DMS 273 (cell line): ENCODE measurements at regions not wholly inside any gene's neighbourhood (a gene's known extent, or its start where the extent isn't known, plus 50 kb on each side); places are given as distances from the start of the nearest gene placed in this dataset.
A peak's percentile ranks its signal among the peaks of the same experiment; 100 is the strongest.
"Not testable (repeated sequence)": the region's sequence is repeated elsewhere in the genome, so short reads cannot be mapped to it uniquely, and the experiment has no call there.

ENCODE experiments used
- DNase-seq: peaks from one replicate; lab custom pipeline; 2025; ENCODE audit not compliant: unreplicated experiment; lab: John Stamatoyannopoulos, UW

DNA sequence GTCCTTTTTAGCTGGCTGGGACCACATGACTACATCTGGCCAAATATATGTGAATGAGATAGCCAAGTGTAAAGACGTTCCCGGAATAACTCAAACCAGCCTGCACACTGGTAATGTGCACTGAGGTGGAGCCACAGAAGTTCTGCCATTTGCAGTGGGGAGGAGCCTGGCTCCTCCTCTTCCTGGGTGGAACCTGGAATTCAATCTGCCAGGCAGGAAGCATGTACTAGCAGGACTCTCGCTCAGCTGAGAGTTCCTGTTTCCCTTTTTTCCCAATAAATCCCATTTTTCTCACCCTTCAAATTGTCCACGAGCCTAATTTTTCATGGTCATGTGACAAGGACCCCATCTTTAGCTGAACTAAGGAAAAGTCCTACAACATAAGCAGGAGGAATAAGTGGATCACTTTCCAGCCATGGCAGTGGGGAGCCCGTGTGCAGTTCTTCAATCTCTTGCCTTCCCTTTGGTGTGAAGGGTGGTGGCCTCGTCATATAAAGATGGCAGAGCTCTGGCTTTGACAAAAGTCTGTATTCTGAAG lies 183.2 kb downstream of the UXS1 start:
- DNase-seq: no peak

DNA sequence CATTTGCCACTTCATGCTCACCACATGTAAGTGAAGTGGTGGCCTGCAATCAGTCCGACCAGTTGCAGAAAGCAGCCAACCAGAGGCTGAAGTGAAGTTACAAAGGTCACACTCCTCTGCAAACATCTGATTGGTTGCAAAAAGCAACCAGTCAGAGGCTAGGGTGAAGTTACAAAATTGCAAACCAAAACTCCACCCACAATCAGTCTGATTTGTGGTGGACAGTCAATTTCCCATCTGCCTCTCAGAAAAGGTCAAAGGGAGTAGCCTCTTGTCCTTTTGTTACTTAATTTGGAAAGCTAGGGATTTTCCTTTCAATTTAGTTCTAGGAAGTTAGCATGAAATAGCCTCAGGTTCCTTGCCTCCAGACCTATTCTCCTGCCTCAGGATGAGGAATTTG lies 185.0 kb downstream of the UXS1 start:
- DNase-seq: no peak

DNA sequence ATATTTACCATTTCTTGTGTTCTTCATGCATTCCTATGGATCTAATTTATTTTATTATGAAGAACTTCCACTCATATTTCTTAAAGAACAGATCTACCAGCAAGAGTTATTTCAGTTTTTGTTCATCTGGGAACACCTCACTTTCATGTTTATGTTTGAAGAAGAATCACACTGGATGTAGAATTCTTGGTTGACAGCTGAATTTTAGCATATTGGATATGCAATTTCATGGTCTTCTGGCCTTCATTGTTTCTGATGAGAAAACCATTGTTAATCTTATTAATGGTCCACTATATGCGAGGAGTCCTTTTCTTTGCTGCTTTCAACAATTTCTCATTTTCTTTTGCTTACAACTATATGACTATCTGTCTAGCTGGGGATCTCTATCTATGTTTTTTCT lies 189.2 kb downstream of the UXS1 start:
- no peak for DNase-seq

DNA sequence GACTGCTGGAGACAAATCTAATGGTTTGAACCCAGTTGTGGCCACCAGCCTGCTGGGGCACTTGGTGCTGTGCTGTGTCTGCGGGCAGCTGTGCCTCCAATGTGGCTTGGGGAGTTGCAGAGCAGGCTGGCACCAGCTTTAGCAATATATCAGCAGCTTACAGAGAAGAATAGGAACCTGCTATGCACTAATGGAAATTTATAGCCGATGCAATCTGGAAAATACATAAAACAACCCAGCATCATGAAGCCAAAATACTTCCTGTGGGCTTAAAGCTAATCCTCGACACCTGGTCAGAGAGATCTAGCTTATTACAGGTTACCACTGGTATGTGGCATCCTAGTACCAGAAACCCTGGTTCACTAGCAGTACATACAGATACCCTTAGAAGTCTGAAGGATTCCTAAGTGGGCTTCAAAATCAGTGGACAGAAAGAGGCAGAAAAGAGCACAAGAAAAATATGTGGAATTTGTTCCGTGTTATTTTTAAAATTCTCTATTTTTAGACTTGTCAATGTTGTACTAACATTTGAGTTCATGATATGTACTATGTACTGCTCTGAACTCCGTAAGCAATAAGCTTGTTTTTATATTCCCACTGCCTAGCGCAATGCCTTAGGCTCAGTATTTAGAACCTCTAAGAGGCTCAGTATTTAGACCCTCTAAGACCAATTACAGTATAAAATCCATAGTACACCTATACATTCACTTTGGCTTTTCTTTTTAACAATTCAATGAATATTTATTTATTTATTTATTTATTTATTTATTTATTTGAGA lies 194.7 kb downstream of the UXS1 start:
- no peak for DNase-seq

DNA sequence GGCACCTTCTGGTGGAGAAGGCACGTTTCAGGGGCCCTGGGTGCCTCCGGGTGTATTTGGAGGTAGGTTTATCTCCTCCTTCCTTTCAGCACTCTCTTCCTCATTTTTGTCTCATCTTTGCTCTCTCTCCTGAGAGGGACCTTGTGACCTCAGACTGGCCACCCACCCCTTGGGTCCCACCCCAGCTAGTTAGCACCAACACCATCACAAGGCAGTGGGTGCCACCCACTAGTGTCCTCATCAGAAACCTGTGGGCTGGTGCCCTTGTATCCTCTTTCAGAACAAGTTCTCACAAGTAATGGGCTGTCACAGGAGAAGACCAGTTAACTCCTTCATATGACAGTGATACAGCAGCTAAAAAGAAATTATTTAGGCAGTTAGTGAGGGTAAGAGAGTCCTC lies 196.4 kb downstream of the UXS1 start:
- no peak for DNase-seq

DNA sequence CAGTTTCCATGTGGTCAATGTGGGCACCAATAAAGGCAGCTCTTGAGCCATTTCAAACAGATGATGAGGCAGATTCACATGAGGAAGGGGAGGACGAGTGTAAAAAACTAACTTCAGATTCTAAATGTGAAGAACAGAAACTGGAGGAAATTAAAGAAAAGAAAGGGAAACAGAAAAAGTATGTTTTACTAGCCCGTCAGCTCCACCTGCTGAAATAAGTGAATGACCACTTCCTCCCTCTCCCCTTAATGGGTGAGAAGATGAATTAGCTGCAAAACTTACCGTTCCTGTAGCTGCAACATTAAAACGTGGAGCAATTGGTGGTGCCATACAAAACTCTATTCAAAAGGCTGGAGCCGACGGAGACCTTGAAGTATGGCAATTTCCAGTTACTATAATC lies 203.5 kb downstream of the UXS1 start:
- no peak for DNase-seq

DNA sequence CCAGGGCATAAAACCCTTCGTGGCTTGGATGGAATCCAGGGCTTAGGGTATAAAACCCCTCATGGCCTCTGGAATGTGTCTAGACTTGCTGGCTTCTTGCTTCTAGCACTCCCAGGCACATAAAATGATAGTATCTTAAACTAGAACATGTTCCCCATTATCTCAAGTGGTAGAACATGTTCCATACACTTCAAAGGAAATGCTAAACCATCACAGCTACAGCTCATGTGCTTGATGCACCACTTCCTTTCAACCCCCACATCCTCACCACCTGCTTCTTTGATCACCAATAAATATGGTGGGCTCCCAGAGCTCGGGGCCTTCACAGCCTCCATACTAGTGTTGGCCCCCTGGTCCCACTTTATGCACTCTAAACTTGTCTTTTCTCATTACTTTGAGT lies 204.3 kb downstream of the UXS1 start:
- DNase-seq: not testable (repeated sequence)

DNA sequence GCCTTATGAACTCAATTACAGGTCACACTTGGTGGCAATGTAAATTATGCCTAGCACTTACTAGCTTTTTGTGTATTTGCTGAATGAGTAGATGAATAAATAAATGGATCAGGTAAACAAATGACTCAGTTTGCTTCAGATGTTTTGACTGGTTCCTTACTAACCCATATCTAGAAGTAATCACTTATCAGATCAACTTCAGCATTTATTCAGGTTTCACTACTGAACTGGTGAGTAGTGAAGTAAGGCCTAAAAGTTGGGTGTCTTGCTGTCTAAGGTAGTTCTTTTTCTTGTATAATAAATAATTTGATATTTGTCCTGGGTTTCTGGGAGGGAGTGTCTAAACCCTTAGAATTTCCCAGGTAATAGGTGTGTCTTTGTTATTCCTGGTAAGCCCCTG lies 205.0 kb downstream of the UXS1 start:
- DNase-seq: no peak

DNA sequence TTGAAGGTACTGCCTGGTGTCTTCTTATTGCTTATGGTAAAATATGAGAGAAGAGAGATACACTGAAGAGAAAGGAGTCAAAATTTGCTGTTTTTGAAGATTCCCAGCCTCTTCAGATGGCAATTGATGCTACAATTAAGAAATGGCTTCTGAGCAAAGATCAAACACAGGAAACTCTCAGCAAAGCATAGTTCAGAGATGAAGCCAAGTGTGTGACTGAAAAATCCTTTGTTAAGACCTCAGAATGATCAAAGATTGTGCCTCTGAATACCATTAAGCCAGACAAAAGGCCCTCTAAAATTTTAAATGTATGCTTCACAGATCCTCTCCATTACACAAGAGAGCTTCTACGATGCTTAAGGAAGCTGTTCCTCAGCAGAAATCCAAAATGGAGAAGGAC lies 216.3 kb downstream of the UXS1 start:
- no peak for DNase-seq

DNA sequence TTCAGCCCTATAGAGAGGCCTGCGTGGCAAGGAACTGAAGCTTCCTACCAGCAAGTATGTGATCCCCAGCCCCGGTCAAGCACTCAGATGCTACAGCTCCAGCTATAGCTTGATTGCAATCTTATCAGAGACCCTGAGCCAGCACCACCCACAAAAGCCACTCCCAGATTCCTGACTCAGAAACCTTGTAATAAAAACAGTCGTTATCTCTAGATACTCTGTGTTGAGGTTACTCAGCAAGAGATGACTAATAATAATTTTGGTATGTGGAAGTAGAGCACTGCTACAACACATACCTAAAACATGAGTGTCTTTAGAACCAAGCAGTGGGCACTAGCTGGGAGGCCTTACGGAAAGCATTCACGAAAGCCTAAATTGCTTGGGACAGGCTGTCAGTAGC lies 216.9 kb downstream of the UXS1 start:
- DNase-seq: no peak

DNA sequence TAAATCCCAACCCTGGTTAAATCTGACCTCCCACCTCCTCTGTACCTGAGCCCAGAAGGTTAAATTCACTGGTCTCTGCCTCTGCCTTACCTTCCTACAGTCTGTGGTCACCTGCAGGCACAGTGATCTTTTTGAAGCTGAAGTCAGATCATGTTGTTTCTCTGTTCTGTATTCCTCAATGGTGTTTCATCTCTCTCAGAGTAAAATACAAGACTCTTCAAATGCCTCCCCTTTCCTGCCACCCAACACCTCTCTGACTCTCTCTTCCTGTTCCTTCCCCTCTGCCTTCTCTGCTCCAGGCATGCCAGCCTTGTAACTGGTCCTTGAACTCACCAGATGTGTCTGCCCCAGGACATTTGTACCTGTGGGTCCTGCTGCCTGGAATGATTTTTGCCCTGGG lies 219.3 kb downstream of the UXS1 start:
- DNase-seq: no peak

DNA sequence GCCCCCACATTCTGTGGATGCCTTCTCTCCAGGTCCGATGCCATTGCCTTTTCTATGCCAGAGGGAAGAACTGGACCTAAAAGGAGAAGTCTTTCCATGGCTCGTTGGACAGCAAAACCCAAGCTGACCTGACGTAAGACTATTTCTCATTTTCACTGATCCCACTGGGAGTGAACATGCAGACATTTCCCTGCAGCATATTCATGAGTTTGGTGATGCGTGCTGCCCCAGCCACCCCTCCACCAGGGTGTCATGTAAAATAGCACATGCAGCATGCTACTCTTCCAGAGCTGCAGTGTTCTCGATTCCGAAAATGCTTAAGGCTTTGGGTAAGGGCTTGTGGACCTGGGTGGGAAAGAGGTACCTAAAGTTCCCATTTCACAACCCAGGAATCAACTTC lies 221.2 kb downstream of the UXS1 start:
- DNase-seq: no peak

DNA sequence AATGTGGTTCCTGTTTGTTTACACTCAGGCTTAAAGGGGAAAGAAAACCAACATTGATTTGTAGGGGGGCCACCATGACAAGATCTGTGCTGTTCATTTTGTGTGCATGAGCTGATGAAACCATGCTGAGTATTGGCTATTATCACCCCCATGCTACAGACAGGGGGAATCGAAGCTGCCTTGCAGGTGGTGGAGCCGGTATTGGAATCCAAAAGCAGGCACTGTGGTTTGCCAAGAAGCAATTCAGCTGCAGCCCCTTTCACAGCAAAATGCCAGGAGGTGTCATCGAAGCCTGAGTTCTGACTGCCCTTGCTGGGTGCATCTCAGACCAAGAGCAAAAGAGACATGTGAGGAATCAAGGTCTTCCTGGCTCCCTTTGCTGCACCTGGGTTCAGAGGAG lies 221.9 kb downstream of the UXS1 start:
- DNase-seq: no peak

DNA sequence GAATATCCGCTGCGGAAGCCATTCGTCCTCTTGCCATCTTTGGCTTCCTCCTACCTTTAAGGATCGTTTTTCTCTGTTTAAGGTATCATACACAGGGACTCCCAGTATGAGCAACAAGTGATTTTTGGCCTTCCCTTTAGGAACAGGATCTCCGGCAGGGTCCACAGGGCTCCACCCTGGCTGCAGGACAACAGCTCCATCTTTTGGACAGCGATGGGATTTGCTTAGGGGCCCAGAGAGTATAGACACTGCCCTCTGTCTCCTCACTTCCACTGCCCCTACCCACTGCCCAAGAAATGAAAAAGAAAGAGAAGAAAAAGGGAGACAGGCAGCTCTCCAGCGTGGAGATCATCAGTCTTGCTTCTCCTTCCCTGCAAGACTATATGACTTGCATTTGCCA lies 224.5 kb downstream of the UXS1 start:
- DNase-seq: peak; percentile 57

DNA sequence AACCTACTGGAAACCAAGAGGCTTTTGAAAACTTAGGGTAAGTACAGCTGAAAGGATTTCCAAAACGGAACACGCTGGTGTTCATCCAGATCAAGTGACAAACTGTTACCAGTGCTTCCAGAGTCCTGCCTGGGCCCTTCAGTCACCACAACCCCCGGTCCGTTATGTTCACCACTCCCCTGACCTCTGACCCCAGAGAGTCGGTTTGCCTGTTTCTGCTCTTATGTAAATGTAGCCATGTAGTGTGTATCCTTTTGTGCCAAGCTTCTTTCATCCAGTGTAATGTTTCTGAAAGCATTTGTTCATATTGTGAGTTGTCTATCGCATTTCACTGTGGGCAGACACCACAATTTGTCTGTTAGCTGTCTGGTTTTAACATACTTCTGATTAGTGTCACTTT lies 217.5 kb downstream of the NCK2 start:
- no peak for DNase-seq

DNA sequence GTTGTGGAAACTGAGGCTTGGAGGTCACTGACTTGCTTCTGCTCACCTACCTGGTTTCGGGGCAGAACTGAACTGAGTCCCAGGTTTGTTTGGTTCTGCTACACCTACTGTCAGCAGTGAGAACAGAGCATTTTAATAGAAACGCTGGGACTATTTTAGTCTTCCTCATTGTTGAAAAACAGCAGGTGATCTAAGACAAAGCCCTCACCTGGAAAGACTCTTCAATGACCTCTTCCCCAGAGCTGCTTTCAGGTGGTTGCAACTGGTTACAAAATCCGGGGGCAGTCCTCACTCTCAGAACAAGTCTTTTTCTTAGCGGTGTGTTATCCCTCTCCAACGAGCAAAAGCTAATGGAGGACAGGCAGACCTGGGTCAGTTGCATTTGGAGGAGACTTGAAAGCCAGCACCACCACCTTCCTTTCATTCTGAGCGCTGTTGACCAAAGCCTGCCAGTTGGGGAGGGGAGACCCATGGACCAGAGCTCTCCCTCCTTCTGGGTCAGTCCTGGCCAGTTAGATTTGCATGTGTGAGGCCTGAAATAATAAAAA lies 217.0 kb downstream of the NCK2 start:
- no peak for DNase-seq

DNA sequence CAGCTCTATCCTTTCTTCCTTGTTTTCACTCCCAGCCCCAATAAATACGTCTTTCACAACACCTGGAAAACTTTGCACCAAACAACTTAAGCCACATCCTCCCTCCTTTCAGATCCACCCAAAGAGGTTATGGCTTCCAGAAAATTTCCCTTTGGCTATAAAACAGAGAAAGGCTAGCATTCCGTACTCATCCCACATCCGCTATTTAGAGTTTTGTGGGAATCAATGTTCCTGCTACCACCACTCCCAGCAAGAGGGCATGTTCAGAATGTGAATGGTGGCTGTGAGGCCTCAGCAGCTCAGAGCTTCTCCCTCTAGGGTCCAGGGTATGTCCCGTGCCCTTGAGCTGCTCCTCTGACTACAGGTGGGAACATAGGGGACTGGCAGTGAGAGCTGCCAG lies 214.6 kb downstream of the NCK2 start:
- no peak for DNase-seq

DNA sequence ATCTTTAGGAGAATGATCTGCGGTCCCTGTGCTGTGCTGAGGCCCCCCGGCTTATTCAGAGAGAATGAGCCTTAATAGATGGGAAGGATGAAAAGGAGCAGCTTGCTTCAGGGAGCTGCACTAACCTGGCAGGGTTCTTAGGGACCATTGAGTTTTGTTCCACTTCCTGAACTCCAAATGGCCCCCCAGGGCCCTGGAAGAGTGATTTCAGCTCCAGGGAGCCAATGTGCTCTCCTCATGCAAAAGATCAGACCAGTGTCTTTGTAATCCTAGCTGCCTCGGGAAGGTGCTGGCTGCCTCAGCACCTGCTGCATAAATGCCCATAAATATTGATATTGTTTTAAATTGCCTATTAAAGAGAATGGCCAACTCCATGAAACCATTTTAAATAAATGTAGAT lies 210.2 kb downstream of the NCK2 start:
- peak; percentile 15 for DNase-seq

DNA sequence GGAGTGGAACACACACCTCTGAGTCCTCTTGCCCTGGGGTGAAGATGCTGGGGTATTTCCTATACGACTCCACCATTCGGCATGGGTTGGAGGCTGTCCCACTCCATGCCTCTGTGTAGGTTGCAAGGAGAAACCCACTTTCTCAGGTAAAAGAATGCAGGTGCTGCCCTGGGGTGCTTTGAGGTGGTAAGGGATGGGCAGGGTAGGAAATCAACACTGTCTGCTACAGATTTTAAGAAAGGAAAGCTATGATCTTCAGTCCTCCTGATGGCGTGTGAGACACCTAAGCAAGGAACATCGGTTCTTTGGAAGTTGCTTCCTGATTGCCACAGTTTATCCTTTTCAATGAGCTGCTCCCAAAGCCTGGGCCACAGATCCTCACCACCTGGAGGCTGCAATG lies 209.2 kb downstream of the NCK2 start:
- DNase-seq: no peak

DNA sequence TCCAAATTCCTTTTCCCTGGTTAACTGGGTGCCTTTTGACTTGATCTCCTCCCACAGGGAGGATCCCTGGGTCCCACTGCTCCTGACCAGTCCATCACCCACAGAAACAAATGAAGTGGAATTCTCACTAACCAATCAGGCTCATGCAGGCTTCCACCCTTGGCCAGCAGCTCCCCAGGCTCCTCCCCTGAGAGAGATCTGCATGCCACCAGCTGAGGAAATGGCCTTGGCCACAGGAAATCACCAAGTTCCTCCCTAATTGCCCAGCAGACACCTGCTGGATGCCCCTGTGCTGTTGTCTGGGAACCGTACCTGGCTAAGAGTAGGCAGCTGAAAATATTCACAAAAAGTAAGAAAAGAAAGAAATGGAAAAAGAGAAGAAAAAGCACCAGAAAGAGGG lies 207.4 kb downstream of the NCK2 start:
- DNase-seq: no peak

DNA sequence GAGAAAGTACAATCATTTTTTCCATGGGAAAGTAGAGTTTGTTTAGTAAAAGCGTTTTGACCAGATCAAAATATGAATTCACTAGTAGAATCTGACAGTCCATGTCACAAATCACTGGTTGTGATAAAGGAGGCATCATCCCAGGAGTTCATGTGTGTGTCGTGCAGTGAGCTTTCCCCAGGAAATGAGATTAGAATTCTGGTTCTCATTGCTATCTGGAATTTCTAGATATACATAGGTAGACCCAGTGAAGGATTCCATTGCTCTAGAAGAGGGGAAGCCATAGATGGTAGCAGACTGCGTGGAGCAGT lies 206.6 kb downstream of the NCK2 start:
- no peak for DNase-seq

DNA sequence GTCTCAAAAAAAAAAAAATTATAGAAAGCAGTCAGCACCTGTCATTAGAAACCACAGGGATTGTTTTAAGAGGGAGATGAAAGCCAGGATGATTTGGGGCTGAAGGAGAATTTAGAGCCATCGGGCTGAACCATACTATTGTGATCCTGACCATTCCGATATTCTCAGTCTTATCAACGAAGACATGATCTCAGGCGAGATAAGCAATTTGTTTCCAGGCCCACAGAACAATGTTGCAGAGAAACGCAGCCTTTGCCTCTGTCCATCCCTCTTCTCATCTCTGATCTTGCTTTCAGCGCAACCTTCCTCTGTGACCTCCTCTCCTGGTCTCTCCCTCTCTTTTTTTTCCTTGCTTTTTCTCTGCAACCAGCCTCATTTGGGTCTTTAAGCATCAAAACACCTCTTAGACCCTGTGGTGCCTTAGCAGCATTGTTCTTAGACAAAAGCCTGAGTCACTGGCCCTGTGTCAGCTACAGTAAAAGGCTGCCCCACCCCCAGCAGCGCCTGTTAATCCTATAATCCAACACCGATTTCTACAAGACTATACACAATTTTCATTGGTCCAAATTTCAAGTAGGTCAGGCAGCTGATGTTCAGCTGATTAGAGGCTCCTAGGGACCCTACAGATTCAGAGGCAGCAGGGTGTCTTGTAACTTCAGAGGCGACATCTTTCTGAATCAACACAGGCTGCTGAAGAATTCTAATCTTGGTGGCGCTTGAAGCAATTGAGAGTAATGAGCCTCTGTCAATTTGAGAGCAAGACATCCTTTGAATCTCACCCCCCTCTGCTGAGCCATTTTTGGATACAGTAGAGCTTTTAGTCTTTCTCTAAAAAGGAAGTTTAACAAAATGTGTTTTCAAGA lies 206.0 kb downstream of the NCK2 start:
- no peak for DNase-seq
